Fibroblast of skin of right biceps (primary cell): ENCODE measurements at regions not wholly inside any gene's neighbourhood (a gene's known extent, or its start where the extent isn't known, plus 50 kb on each side); places are given as distances from the start of the nearest gene placed in this dataset.

ENCODE experiments used
- DNase-seq: peaks from one replicate; pipeline ENCODE4 v3.0.0-alpha.2; 2013

- DNase-seq, result no peak
These were observed 151.9 kb upstream of the RPS6KA3 start for GRCh38 chrX:20418379-20419150.

GRCh38 chrX:20414762-20415445, 148.2 kb upstream of the RPS6KA3 start:
- DNase-seq, result peak; percentile 56

- DNase-seq, result no peak
These were observed 147.4 kb upstream of the RPS6KA3 start for GRCh38 chrX:20414066-20414465.

DNA sequence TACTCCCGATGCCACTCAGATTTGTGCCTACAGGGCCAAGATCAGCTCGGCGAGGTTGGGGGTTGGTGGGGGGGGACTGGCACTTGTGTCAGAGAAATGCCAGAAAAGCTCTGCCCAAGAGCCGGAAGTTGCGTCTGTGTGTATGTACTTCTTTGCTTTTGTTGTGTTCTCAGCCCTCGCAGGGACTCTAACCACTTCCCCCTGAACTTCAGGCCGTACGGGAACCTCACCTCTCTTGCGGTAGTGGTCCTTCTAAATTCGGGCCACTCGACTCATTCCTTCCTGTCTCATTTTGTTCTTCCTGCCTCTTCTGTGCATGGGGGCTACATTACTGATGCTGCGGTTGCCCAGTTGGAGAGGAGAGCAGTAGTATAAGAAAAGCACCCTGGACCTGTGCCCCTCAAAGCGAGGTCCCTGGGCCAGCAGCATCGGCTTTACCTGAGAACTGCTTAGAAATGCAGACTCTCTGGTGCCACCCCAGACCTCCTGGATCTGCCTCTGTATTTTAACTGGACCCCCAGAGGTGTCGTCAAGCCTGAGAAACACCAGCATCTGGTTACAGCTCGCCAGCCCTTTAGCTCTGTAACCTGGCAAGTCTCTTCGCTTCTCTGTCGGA, 146.3 kb upstream of the RPS6KA3 start:
- DNase-seq, result no peak

DNA sequence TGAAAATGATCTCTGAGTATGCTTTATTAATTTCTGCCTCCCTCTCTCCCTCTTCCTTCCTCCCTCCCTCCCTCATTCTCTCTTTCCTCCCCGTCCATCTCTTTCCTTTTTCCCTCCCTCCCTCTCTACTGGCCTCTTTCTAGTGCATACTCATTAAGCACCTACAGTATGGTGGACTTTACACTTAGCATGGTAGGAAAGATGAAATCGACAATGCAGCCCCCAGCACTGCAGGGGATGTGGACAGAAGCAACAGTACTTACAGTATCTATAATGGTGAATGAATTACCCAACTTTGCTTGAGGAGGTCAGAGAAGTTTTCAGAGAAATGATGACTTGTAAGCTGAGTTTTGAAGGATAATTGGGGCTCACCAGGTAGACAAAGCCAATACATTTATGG, 143.8 kb upstream of the RPS6KA3 start:
- no peak for DNase-seq

GRCh38 chrX:20409991-20410390, 143.3 kb upstream of the RPS6KA3 start:
- no peak for DNase-seq

GRCh38 chrX:20402956-20403355, 136.2 kb upstream of the RPS6KA3 start:
- DNase-seq, result no peak

DNA sequence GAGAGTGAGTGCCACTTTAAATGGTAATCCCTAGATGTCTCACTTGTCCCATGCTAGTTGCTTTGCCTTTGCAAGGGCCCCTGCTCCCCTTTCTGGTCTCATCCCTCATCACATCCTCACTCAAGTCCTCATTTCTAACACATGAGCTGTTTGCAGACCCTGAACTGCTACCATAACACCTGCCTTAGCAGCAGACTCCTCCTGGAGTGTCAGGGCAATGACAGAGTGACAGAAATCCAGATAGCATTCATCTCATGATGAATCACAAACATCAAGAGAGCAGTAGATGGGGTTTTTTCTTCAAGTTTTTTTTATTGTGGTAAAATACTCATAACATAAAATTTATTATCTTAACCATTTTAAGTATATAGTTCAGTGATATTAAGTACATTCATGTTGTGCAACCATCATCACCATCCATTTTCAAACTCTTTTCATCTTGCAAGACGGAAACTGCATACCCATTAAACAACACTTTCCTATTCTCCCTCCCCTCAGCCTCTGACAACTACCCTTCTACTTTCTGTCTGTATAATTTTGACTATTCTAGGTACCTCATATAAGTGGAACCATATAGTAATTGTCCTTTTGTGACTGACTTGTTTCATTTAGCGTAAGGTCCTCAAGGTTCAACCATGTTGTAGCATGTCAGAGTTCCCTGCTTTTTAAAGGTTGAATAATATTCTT, 133.2 kb upstream of the RPS6KA3 start:
- no peak for DNase-seq

DNA sequence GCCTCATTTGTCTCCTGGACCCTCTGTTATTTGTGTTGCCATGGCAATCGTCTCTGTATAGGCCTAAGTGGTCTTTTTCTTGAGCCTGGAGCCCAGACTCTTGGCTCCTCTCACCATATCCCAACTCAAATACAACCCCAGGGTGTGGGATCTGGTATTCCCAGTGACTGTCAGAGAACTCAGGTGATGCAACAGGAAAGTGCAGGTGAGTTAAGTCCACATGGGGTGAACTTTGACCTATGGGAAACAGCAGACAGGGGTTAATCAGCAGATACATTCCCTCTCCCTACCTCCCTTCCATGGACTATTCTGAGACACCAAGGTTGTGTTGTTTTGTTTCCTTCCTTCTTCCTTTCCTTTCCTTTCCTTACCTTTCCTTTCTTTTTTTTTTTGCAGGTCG, 130.9 kb upstream of the RPS6KA3 start:
- DNase-seq, result no peak

GRCh38 chrX:20394451-20394850, 127.7 kb upstream of the RPS6KA3 start:
- no peak for DNase-seq

DNA sequence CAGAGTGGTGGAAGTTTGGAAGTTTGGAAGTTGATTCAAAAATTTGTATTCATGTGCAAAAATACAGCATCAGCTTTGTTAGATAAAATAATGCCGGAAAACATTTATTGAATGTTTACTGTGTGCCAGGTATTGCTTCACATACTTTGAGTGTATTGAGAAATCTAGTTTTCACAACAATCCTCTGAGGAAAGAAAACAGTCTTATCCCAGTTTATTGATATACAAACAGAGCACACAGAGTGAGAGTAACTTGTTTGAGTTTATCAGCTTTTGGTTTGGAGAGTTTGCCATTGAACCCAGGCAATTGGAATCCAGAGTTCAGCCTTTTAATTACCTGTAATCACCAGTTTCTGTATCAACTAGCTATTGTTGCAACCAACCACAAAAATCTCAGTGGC, 127.2 kb upstream of the RPS6KA3 start:
- no peak for DNase-seq

DNA sequence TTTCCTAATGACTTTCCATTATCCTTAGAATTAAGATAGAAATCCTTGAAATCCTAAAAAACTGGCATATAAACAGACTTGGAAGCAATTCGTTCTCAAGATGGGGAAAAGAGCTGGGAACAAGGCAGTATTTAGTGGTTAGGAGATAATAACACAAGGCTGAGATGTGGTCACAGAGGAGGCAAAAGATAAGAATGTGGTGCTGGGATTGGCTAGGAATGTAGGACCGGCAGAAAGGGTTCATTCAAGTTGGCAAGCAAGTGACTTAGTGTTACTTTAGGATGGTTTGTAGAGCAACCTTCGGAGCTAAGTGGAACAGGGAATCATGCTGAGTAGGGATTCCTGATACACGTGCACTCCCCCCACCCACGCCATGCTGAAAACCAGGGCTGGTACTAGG, 121.9 kb upstream of the RPS6KA3 start:
- no peak for DNase-seq

DNA sequence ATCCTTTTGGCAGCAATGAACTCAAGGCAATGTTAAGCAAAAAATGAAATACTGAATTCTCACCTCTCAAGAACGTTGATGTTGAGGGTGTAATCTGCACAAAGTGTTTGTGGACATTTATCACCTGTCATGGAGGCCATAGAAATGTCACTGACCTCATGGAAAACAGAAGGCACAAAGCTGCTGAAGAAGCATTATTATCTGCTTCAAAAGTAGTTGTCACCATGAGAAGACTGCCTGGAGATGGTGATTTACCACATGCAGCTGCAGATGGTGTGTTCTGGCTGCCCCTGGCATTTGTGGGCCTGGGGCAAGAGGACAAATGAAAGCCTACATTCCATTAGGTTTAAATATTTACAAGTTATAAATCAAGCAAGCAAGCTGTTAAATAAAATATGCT, 116.8 kb upstream of the RPS6KA3 start:
- DNase-seq, result no peak

DNA sequence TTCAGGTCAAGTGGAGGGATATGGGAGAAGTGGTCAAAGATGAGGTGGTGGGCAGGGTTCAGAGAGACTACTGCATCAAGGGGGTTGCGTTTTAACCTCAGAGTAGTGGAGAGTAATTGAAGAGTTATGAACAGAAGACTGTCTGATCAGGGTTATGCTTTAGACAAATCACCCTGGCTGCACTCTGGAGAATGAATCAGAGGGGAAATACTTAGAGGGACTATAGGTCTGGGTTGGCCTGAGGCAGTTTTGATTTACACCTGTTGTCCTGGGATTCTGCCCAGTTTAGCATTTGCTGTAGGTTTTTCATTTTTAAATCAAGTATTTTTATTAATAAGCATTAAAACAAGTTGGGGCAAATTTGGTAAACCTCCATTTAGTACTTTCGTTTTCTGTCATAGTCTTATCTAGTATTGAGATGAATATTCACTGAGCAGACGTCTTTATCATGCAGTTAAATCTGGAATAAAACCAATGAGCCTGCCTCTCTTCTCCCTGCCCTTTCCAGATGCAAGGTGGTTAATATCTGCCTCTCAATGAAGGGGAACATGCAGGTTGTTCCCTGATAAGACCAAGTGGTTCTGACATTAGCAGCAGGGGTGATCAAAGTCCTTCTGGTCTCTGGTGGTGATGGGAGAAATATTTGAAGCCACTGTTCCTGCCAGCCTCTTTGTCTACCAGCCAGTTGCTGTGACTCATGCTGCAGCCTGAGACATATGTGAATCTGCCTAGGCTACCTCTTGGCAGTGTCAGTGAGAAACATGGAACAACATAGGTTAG, 116.0 kb upstream of the RPS6KA3 start:
- no peak for DNase-seq

GRCh38 chrX:20382082-20382481, 115.4 kb upstream of the RPS6KA3 start:
- DNase-seq, result no peak

DNA sequence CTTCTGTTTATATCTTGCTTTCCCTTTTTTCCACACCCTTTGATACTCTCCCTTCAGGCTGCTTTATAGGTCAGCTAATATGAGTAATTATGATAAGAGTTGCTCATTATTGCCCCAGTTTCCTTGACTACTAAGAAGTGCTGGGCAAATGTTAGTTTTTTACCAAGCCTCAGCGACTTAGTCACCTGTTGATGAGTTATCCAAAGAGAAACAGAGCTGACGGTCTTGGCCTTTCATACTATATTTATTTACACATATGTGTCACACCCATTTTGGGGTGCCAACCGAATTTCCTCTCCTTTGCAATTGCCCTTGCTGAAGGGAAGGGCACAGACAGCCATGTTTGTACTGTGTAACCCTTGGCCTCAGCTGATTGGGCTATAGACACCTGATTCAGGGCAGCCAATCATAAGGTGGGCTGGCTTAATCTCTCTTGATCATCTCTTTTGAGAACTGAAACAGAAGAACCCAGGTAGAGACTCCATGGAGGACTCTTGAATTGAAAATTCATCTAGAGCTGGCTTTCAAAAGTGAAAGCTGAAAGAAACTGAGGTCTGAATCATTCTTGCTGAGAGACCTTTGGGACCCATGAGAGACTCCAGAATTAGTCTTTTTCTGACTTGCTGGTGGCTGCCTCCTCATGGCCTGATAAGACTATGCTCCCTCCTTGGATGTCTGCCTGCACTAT, 111.7 kb upstream of the RPS6KA3 start:
- DNase-seq, result no peak

GRCh38 chrX:20374900-20375438, 108.3 kb upstream of the RPS6KA3 start:
- DNase-seq, result no peak

DNA sequence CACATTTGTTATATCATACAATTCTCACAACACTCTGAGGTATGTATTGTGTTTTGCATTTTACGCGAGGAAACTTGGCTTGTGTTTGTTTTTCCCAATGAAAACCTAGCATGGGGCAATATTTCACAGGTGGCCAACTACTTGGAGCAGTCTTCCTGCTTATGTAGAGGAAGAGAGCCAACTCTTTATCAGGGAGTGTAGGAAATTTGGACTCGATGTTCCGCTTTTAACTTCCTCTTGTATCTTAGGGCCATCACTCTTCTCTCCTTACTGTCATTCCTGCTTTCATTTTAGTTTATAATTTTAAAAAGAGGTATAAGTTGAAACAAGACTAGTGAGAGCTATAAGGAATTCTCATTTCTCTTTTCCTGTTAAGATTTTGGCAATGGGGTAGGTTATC, 107.7 kb upstream of the RPS6KA3 start:
- DNase-seq, result no peak

- no peak for DNase-seq
These were observed 106.4 kb upstream of the RPS6KA3 start for GRCh38 chrX:20373063-20373462.

- DNase-seq, result peak; percentile 7
These were observed 105.8 kb upstream of the RPS6KA3 start for GRCh38 chrX:20372533-20372932.

- no peak for DNase-seq
These were observed 102.8 kb upstream of the RPS6KA3 start for GRCh38 chrX:20369468-20369867.

- DNase-seq, result no peak
These were observed 97.5 kb upstream of the RPS6KA3 start for GRCh38 chrX:20364238-20364637.
